Liver (tissue), 8 donors: ENCODE measurements at regions not wholly inside any gene's neighbourhood (a gene's known extent, or its start where the extent isn't known, plus 50 kb on each side); places are given as distances from the start of the nearest gene placed in this dataset.

Experiments used
- DNase-seq: peaks from one replicate; pipeline ENCODE4 v3.0.0-alpha.2; 2017; ENCODE audit warnings: low spot score
- H3K27ac ChIP-seq, 2 donors: one replicate each; pipeline ENCODE4 v1.7.0; 2013; ENCODE audit warnings: inconsistent platforms in 2 of 2, low read length in 2 of 2, control low read depth in 1 of 2, low read depth in 1 of 2, mild to moderate bottlenecking in 1 of 2
- H3K27me3 ChIP-seq, 4 donors: one replicate each; pipeline versions ENCODE4 v1.6.1 to v1.7.0; 2013; ENCODE audit warnings: low read length in 3 of 4, inconsistent platforms in 1 of 4, mild to moderate bottlenecking in 1 of 4, moderate library complexity in 1 of 4; ENCODE audit not compliant: control insufficient read depth in 4 of 4, insufficient read depth in 4 of 4
- H3K36me3 ChIP-seq, 4 donors: one replicate each; pipeline versions ENCODE4 v1.6.1 to v1.7.0; 2013; ENCODE audit warnings: low read length in 3 of 4, mild to moderate bottlenecking in 3 of 4, low read depth in 1 of 4, moderate library complexity in 1 of 4; ENCODE audit not compliant: control insufficient read depth in 4 of 4, insufficient read depth in 3 of 4
- H3K4me1 ChIP-seq, 4 donors: one replicate each; pipeline versions ENCODE4 v1.6.1 to v1.7.0; 2013; ENCODE audit warnings: low read length in 3 of 4, mild to moderate bottlenecking in 3 of 4, moderate library complexity in 1 of 4; ENCODE audit not compliant: control insufficient read depth in 4 of 4, insufficient read depth in 4 of 4
- H3K4me3 ChIP-seq, 3 donors: one replicate each; pipeline versions ENCODE4 v1.6.1 to v1.7.0; 2013; ENCODE audit warnings: low read length in 3 of 3, control low read depth in 1 of 3, low read depth in 1 of 3, mild to moderate bottlenecking in 1 of 3
- H3K9ac ChIP-seq, 2 donors: one replicate each; pipeline ENCODE4 v1.7.0; 2013; ENCODE audit warnings: low read length in 2 of 2, mild to moderate bottlenecking in 2 of 2, moderate library complexity in 2 of 2, control low read depth in 1 of 2, low read depth in 1 of 2
- H3K9me3 ChIP-seq, 4 donors: one replicate each; pipeline versions ENCODE4 v1.6.1 to v1.7.0; 2013; ENCODE audit warnings: low read length in 3 of 4; ENCODE audit not compliant: control insufficient read depth in 4 of 4
- EGR1 ChIP-seq, 2 donors: IDR thresholded peaks; 2 replicates each; pipeline ENCODE4 v1.6.1; 2016 to 2018; ENCODE audit warnings: antibody characterized with exemption in 2 of 2, low read depth in 2 of 2
- FOXA1 ChIP-seq: IDR thresholded peaks from 2 replicates; pipeline ENCODE4 v1.6.1; 2016; ENCODE audit warnings: antibody characterized with exemption
- FOXA2 ChIP-seq: IDR thresholded peaks from 2 replicates; pipeline ENCODE4 v1.6.1; 2016; ENCODE audit warnings: antibody characterized with exemption
- HNF4A ChIP-seq, 2 donors: conservative IDR thresholded peaks; 2 replicates each; pipeline ENCODE4 v1.6.1; 2016; ENCODE audit warnings: antibody characterized with exemption in 2 of 2, mild to moderate bottlenecking in 2 of 2
- HNF4G ChIP-seq: IDR thresholded peaks from 2 replicates; pipeline ENCODE4 v1.6.1; 2016; ENCODE audit warnings: antibody characterized with exemption
- JUND ChIP-seq, 2 donors: IDR thresholded peaks; 2 replicates each; pipeline ENCODE4 v1.6.1; 2016; ENCODE audit warnings: antibody characterized with exemption in 2 of 2
- NR2F2 ChIP-seq: IDR thresholded peaks from 2 replicates; pipeline ENCODE4 v1.6.1; 2016; ENCODE audit warnings: antibody characterized with exemption
- RAD21 ChIP-seq, 2 donors: IDR thresholded peaks; 2 replicates each; pipeline ENCODE4 v1.6.1; 2016; ENCODE audit warnings: antibody characterized with exemption in 2 of 2, mild to moderate bottlenecking in 2 of 2
- RXRA ChIP-seq, 2 donors: IDR thresholded peaks; 2 replicates each; pipeline ENCODE4 v1.6.1; 2017 to 2018; ENCODE audit warnings: antibody characterized with exemption in 2 of 2, mild to moderate bottlenecking in 1 of 2
- SP1 ChIP-seq: IDR thresholded peaks from 2 replicates; pipeline ENCODE4 v1.6.1; 2018; ENCODE audit warnings: antibody characterized with exemption, mild to moderate bottlenecking
- TAF1 ChIP-seq: conservative IDR thresholded peaks from 2 replicates; pipeline ENCODE4 v1.6.1; 2016; ENCODE audit warnings: antibody characterized with exemption, mild to moderate bottlenecking
- YY1 ChIP-seq: IDR thresholded peaks from 2 replicates; pipeline ENCODE4 v1.6.1; 2016; ENCODE audit warnings: antibody characterized with exemption, mild to moderate bottlenecking
- WGBS: extraction: QIAGEN DNeasy Blood & Tissue Kit; methylation state at CpG from one replicate; pipeline ENCODE4 v1.1.7; 2013; 5-methylcytosine and 5-hydroxymethylcytosine counted together
- TF ChIP-seq, protein P1 (sequence below): fragments of 150-350 bp; IDR thresholded peaks from 2 replicates; pipeline ENCODE4 v1.5.1; 2017; ENCODE audit warnings: improper control_type of control experiment, low read depth, low read length; ENCODE audit not compliant: missing input control
- TF ChIP-seq, protein P2 (sequence below): IDR thresholded peaks from 2 replicates; pipeline ENCODE4 v1.6.1; 2016; ENCODE audit warnings: antibody characterized with exemption
- TF ChIP-seq, protein P3 (sequence below): IDR thresholded peaks from 2 replicates; pipeline ENCODE4 v1.6.1; 2016; ENCODE audit warnings: antibody characterized with exemption
- TF ChIP-seq, protein P4 (sequence below): IDR thresholded peaks from 2 replicates; pipeline ENCODE4 v1.6.1; 2016; ENCODE audit warnings: antibody characterized with exemption, mild to moderate bottlenecking
- TF ChIP-seq, protein P5 (sequence below): IDR thresholded peaks from 2 replicates; pipeline ENCODE4 v1.6.1; 2016; ENCODE audit warnings: antibody characterized with exemption
- donor health status: healthy.
- donor health status: healthy.
- donor health status: healthy.
- donor health status: healthy.
- donor health status: healthy.

DNA sequence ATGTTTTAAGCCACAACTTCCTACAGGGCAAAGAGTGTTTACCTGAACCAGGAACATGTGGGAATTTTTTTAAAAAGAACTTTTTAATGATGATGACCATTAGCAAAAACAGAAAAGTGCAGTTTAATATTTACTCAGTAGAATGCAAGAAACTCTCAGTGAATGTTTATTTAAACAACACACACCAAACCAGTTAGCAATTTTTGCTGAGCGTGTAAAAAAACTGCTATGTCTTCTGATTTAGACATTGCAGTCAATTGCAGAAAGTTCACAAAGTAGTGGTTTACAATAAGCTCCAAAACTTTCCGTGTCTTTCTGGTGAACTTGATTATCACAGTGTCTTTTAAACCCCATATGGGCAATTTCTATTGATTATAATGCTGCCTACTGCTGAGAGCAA, 273.7 kb upstream of the DIAPH2 start:
- Histone ChIP-seq H3K27me3 (no peaks in the 10 kb centered on the region), H3K4me1 (peaks cover 0 to 17% (median 11%) of the 10 kb centered on the region in 4 donors), H3K27ac (no peak overlapping the region), H3K4me3 (no peak overlapping the region), H3K9ac (no peak overlapping the region), H3K36me3 (no peaks in the 10 kb centered on the region), H3K9me3 (no peaks in the 10 kb centered on the region)
- 31% methylated on average over 2 of the region's 2 CpGs for WGBS
- TF ChIP-seq, protein P1, sequence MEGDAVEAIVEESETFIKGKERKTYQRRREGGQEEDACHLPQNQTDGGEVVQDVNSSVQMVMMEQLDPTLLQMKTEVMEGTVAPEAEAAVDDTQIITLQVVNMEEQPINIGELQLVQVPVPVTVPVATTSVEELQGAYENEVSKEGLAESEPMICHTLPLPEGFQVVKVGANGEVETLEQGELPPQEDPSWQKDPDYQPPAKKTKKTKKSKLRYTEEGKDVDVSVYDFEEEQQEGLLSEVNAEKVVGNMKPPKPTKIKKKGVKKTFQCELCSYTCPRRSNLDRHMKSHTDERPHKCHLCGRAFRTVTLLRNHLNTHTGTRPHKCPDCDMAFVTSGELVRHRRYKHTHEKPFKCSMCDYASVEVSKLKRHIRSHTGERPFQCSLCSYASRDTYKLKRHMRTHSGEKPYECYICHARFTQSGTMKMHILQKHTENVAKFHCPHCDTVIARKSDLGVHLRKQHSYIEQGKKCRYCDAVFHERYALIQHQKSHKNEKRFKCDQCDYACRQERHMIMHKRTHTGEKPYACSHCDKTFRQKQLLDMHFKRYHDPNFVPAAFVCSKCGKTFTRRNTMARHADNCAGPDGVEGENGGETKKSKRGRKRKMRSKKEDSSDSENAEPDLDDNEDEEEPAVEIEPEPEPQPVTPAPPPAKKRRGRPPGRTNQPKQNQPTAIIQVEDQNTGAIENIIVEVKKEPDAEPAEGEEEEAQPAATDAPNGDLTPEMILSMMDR, result no peak
- peak in 1 of 2 donors; percentile 3 for TF ChIP-seq HNF4A (conservative IDR thresholded peaks at IDR 0.05)
- TF ChIP-seq, protein P2, sequence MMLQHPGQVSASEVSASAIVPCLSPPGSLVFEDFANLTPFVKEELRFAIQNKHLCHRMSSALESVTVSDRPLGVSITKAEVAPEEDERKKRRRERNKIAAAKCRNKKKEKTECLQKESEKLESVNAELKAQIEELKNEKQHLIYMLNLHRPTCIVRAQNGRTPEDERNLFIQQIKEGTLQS, result no peak
- TF ChIP-seq YY1, result no peak
- no peak for TF ChIP-seq FOXA1
- TF ChIP-seq JUND (IDR thresholded peaks at IDR 0.05), result no peak
- no peak for TF ChIP-seq RXRA (IDR thresholded peaks at IDR 0.05)
- DNase-seq, result no peak

DNA sequence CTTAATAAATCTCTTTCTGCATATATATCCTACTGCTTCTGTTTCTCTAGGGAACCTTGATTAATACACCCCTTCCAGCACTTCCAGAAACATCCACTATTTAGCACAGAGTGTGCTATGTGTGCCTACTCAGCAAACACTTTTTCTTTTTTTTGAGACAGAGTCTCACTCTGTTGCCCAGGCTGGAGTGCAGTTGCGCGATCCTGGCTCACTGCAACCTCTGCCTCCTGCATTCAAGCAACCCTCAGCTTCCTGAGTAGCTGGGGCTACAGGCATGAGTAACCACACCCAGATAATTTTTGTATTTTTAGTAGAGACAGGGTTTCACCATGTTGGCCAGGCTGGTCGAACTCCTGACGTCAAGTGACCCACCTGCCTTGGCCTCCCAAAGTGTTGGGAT, 266.9 kb upstream of the DIAPH2 start:
- H3K36me3 ChIP-seq, result no peaks in the 10 kb centered on the region
- WGBS, result 93% methylated on average over 4 of the region's 4 CpGs

More for the DNA sequence above, 266.9 kb upstream of the DIAPH2 start:
- TF ChIP-seq SP1 (no peak), EGR1 (IDR thresholded peaks at IDR 0.05; ENCODE audit: low read depth in 2 of 2) (no peak), HNF4A (conservative IDR thresholded peaks at IDR 0.05) (no peak), NR2F2 (no peak), TAF1 (no peak), HNF4G (no peak), RXRA (IDR thresholded peaks at IDR 0.05) (no peak), FOXA1 (no peak), FOXA2 (no peak), RAD21 (IDR thresholded peaks at IDR 0.05) (no peak), YY1 (no peak), JUND (IDR thresholded peaks at IDR 0.05) (no peak)
- TF ChIP-seq, protein P3, sequence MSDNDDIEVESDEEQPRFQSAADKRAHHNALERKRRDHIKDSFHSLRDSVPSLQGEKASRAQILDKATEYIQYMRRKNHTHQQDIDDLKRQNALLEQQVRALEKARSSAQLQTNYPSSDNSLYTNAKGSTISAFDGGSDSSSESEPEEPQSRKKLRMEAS, result no peak
- TF ChIP-seq, protein P4, sequence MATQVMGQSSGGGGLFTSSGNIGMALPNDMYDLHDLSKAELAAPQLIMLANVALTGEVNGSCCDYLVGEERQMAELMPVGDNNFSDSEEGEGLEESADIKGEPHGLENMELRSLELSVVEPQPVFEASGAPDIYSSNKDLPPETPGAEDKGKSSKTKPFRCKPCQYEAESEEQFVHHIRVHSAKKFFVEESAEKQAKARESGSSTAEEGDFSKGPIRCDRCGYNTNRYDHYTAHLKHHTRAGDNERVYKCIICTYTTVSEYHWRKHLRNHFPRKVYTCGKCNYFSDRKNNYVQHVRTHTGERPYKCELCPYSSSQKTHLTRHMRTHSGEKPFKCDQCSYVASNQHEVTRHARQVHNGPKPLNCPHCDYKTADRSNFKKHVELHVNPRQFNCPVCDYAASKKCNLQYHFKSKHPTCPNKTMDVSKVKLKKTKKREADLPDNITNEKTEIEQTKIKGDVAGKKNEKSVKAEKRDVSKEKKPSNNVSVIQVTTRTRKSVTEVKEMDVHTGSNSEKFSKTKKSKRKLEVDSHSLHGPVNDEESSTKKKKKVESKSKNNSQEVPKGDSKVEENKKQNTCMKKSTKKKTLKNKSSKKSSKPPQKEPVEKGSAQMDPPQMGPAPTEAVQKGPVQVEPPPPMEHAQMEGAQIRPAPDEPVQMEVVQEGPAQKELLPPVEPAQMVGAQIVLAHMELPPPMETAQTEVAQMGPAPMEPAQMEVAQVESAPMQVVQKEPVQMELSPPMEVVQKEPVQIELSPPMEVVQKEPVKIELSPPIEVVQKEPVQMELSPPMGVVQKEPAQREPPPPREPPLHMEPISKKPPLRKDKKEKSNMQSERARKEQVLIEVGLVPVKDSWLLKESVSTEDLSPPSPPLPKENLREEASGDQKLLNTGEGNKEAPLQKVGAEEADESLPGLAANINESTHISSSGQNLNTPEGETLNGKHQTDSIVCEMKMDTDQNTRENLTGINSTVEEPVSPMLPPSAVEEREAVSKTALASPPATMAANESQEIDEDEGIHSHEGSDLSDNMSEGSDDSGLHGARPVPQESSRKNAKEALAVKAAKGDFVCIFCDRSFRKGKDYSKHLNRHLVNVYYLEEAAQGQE, result no peak
- TF ChIP-seq, protein P5, sequence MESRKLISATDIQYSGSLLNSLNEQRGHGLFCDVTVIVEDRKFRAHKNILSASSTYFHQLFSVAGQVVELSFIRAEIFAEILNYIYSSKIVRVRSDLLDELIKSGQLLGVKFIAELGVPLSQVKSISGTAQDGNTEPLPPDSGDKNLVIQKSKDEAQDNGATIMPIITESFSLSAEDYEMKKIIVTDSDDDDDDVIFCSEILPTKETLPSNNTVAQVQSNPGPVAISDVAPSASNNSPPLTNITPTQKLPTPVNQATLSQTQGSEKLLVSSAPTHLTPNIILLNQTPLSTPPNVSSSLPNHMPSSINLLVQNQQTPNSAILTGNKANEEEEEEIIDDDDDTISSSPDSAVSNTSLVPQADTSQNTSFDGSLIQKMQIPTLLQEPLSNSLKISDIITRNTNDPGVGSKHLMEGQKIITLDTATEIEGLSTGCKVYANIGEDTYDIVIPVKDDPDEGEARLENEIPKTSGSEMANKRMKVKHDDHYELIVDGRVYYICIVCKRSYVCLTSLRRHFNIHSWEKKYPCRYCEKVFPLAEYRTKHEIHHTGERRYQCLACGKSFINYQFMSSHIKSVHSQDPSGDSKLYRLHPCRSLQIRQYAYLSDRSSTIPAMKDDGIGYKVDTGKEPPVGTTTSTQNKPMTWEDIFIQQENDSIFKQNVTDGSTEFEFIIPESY, result no peak
- TF ChIP-seq, protein P1, result no peak
- TF ChIP-seq, protein P2, result no peak
- no peak for DNase-seq
- no peak overlapping the region for H3K27ac ChIP-seq
- H3K27me3 ChIP-seq, result no peaks in the 10 kb centered on the region
- H3K9ac ChIP-seq, result no peak overlapping the region
- H3K9me3 ChIP-seq, result no peaks in the 10 kb centered on the region
- no peak overlapping the region for H3K4me3 ChIP-seq
- H3K4me1 ChIP-seq, result no peaks in the 10 kb centered on the region
